ENCODE measurements at regions not wholly inside any gene's neighbourhood (a gene's known extent, or its start where the extent isn't known, plus 50 kb on each side); places are given as distances from the start of the nearest gene placed in this dataset.
"Not testable (repeated sequence)": the region's sequence is repeated elsewhere in the genome, so short reads cannot be mapped to it uniquely, and the experiment has no call there.

- H3K9me3 Mint-ChIP-seq: no peaks in the 10 kb centered on the region
Measured at GRCh38 chr12:107378609-107379008, 285.3 kb upstream of the CRY1 start.

GRCh38 chr12:107379142-107379851, 285.9 kb upstream of the CRY1 start:
- Mint-ChIP-seq H3K27me3 (ENCODE audit: low read depth) (peaks cover 21% of the 10 kb centered on the region), H3K4me1 (peaks cover 20% of the 10 kb centered on the region), H3K27ac (peak overlapping the region in 1 of 3 experiments; percentile 9)
- not testable (repeated sequence) for H3K9me3 Mint-ChIP-seq; H3K4me3 Mint-ChIP-seq; H3K36me3 Mint-ChIP-seq (ENCODE audit: low read depth)

More at GRCh38 chr12:107378609-107379008, 285.3 kb upstream of the CRY1 start:
- peaks cover 23% of the 10 kb centered on the region for H3K4me1 Mint-ChIP-seq
- no peak overlapping the region for H3K27ac Mint-ChIP-seq
- TF ChIP-seq CTCF (IDR thresholded peaks at IDR 0.05; ENCODE audit: unreplicated experiment in 3 of 3): no peak
- no peak overlapping the region for H3K4me3 Mint-ChIP-seq
- H3K27me3 Mint-ChIP-seq (ENCODE audit: low read depth): peaks cover 17% of the 10 kb centered on the region
- no peaks in the 10 kb centered on the region for H3K36me3 Mint-ChIP-seq (ENCODE audit: low read depth)

GRCh38 chr12:107379852-107380567, 286.7 kb upstream of the CRY1 start:
- Mint-ChIP-seq H3K27me3 (ENCODE audit: low read depth) (peaks cover 16% of the 10 kb centered on the region), H3K4me1 (peaks cover 15% of the 10 kb centered on the region), H3K36me3 (ENCODE audit: low read depth) (no peaks in the 10 kb centered on the region), H3K4me3 (no peak overlapping the region), H3K9me3 (no peaks in the 10 kb centered on the region), H3K27ac (no peak overlapping the region)
- no peak for TF ChIP-seq CTCF (IDR thresholded peaks at IDR 0.05; ENCODE audit: unreplicated experiment in 3 of 3)

- peaks cover 13% of the 10 kb centered on the region for H3K27me3 Mint-ChIP-seq (ENCODE audit: low read depth)
- H3K9me3 Mint-ChIP-seq: no peaks in the 10 kb centered on the region
- H3K4me1 Mint-ChIP-seq: peaks cover 14% of the 10 kb centered on the region
- no peak overlapping the region for H3K27ac Mint-ChIP-seq
- TF ChIP-seq CTCF (IDR thresholded peaks at IDR 0.05; ENCODE audit: unreplicated experiment in 3 of 3): no peak
- no peak overlapping the region for H3K4me3 Mint-ChIP-seq
- no peaks in the 10 kb centered on the region for H3K36me3 Mint-ChIP-seq (ENCODE audit: low read depth)
Measured at GRCh38 chr12:107384645-107385044, 291.3 kb upstream of the CRY1 start.

- no peaks in the 10 kb centered on the region for H3K9me3 Mint-ChIP-seq
Measured at GRCh38 chr12:107385509-107385908, 292.2 kb upstream of the CRY1 start.

More at GRCh38 chr12:107385509-107385908, 292.2 kb upstream of the CRY1 start:
- peaks cover 13% of the 10 kb centered on the region for H3K27me3 Mint-ChIP-seq (ENCODE audit: low read depth)
- H3K27ac Mint-ChIP-seq: no peak overlapping the region
- no peak overlapping the region for H3K4me3 Mint-ChIP-seq
- no peaks in the 10 kb centered on the region for H3K36me3 Mint-ChIP-seq (ENCODE audit: low read depth)
- peaks cover 7% of the 10 kb centered on the region for H3K4me1 Mint-ChIP-seq
- TF ChIP-seq CTCF (IDR thresholded peaks at IDR 0.05; ENCODE audit: unreplicated experiment in 3 of 3): no peak
